IPS-NIHi11 (cell line): ENCODE measurements at regions not wholly inside any gene's neighbourhood (a gene's known extent, or its start where the extent isn't known, plus 50 kb on each side); places are given as distances from the start of the nearest gene placed in this dataset.
"Not testable (repeated sequence)": the region's sequence is repeated elsewhere in the genome, so short reads cannot be mapped to it uniquely, and the experiment has no call there.

Experiments
- DNase-seq: peaks from one replicate; pipeline ENCODE4 v3.0.0; 2012; ENCODE audit warnings: mixed read lengths, low spot score

- no peak for DNase-seq
Measured at GRCh38 chr18:42328931-42329330, 373.9 kb downstream of the PIK3C3 start.

DNA sequence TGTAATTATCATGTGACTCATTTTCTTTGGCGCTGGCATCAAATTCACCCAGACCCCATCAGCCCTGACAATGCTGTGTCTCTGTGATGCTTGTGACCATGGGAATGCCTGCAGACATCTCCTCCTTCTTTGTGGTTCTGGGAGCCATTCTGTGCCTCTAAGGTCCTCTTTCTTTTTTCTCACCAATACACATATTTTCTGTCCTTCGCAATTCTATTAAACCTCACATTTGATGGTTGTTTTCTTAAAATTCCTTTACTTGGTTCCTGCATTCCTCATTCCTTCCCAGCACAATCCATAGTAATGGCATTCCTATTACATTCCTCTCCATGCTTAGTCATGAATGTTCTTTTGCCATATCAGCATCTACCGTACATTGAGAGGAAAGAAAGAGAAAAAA, 375.3 kb downstream of the PIK3C3 start:
- DNase-seq, result no peak

- no peak for DNase-seq
Measured at GRCh38 chr18:42333558-42333957, 378.5 kb downstream of the PIK3C3 start.

DNA sequence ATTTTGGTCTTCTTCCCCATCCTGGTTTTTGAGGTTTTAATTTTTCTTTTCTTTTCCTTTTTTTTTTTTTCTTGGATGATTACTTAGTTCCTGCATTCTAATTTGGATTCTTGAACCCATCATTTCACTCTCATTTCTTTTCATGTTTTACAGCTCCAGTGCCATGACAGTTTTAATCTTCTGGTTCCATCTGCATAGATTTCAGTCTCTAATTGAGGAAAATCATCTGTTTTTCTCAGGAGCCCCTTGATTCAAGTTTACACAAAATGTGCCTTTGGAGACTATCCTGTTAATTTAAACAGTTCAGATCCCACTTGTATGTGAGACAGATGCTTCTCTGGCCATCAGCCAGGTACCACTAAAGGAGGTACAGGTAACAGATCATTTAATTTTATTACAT, 379.9 kb downstream of the PIK3C3 start:
- no peak for DNase-seq

- DNase-seq, result no peak
Measured at GRCh38 chr18:42336139-42336538, 381.1 kb downstream of the PIK3C3 start.

GRCh38 chr18:42337337-42337736, 382.3 kb downstream of the PIK3C3 start:
- DNase-seq, result not testable (repeated sequence)

DNA sequence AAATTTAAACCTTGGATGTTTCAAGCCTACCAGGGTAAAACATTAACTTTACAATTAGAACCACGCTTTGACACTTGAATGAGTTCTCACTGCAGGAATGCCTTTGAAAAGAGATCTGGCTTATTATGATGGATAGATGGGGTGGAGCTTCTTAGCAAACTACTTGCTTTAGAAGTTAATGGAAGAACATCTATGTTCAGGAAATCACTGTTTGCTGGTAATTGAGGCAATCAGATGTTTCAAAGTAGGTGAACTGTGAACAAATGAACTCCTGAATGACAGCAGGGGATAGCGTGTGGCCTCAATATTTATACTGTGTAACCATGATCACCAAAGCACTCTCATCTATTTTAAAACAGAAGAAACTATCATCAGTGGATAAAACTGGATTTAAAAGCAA, 383.6 kb downstream of the PIK3C3 start:
- DNase-seq, result peak; percentile 35

GRCh38 chr18:42339372-42339771, 384.3 kb downstream of the PIK3C3 start:
- DNase-seq, result no peak

GRCh38 chr18:42340423-42341009, 385.5 kb downstream of the PIK3C3 start:
- DNase-seq, result no peak

- DNase-seq, result no peak
Measured at GRCh38 chr18:42341423-42341822, 386.4 kb downstream of the PIK3C3 start.

GRCh38 chr18:42348722-42349121, 393.7 kb downstream of the PIK3C3 start:
- DNase-seq, result no peak

GRCh38 chr18:42351455-42351854, 396.4 kb downstream of the PIK3C3 start:
- DNase-seq, result peak; percentile 16

DNA sequence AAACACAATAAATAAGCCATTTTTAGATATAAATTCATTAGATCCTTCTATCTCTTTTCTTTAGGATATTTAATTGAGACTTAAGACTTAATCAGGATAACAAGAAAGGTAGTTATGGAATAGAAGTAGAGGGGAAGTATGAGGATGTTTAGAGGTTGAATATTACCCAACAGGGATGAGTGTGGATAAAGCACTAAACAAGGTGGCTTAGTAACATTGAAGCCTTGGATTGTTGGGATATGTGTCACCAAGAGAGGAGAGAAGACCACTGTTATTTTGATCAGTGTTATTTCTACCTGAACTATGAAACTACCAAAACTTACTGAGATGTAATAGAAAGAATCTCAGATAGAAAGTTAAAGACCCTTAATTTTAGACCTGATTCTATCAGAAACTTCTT, 405.7 kb downstream of the PIK3C3 start:
- no peak for DNase-seq

- DNase-seq, result no peak
Measured at GRCh38 chr18:42363446-42364441, 408.7 kb downstream of the PIK3C3 start.

DNA sequence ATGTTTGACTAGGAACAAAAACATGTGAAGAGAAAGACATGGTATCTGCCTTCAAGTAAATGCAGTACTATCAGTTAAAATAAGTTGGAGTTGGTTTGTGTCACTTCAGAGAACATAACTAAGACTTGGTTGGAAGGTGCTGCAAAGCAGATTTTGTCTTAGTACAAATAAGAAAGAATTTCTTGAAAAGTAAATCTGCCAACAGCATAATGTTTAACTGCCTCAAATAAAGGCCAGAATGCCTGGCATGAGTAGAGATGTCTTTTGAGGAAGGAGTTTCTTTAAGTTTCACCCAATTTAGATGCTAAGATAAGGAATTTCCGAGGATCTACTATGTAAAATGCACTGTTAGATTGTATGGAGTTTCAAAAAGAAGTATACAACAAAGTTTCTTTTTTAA, 409.7 kb downstream of the PIK3C3 start:
- no peak for DNase-seq

DNA sequence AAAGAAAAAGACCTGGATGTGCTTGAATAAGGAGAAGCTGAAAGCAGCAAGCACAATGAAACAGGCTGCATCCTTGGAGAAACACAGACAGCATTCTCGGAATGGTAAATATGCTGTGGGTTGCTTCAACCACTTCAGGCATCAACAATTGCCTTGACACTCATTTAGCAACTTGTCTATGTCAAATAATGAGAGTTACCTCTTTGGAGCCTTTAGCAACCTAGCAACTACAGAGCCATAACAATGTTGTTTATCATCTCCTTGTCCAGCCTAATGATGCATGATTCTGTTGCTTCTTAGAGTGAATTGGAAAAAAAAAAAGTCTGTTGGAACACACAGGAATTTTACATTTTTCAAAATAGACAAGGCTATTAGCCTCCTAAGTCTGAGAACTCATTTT, 410.6 kb downstream of the PIK3C3 start:
- no peak for DNase-seq

DNA sequence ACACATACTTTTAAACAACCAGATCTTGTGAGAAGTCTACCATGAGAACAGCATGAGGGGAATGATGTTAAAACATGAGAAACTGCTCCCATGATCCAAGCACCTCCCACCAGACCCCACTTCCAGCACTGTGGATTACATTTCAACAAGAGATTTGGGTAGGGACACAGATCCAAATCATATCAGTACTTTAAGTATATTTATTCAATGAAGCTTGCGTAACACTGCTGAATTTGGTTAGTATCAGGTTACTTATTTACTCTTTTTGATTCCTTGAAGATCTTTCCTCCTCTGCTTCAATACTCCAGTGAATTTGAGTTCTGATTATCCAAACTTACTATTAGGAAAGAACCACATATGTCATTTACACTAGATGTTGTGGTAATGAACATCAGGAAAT, 418.6 kb downstream of the PIK3C3 start:
- no peak for DNase-seq

GRCh38 chr18:42374961-42375360, 419.9 kb downstream of the PIK3C3 start:
- DNase-seq, result no peak

- not testable (repeated sequence) for DNase-seq
Measured at GRCh38 chr18:42378854-42379253, 423.8 kb downstream of the PIK3C3 start.

DNA sequence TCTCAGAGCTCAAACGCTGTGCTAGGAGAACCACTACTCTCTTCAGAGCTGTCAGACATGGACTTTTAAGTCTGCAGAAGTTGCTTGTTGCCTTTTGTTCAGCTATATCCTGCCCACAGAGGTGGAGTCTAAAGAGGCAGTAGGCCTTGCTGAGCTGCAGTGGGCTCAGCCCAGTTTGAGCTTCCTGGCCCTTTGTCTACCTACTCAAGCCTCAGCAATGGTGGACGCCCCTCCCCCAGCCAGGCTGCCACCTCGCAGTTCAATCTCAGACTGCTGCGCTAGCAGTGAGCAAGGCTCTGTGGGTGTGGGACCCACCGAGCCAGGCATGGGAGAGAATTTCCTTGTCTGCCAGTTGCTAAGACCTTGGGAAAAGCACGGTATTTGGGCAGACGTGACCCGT, 426.2 kb downstream of the PIK3C3 start:
- DNase-seq, result not testable (repeated sequence)

DNA sequence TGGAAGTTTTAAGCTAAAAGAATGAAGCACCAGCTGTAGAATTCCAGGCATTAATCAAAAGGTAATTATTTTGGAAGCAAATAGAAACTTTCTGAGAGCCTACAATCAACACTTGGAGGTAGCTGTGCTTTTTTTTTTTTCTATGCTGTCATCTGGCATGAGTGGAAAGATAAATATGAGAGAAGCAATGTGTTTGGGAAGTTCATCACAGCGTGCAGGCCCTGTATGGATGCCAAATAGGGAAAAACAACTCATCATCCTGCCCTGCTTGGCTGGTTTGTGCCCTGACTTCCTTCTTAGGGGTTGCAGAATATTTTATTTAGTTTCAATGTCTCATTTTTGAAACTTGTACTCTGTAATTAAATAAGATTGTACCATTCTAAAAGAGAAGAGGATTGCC, 437.4 kb downstream of the PIK3C3 start:
- DNase-seq, result no peak

DNA sequence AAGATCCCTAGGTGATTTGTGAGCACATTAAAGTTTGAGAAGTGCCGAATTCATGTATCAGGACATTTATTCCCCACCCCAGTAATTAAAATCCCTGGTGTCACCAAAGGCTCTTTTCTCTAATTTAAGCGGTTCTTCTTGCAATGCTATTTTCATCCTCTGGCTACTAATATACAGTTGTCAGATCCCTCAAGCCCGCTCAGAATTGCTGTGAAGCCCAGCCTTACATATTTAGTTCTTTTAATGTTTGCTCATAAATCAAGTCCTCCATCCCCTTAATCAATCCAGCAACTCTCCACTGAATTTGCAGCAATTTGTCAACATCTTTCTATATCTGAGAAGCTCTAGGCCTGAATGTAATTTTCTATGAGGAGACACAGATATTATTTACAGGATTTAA, 437.9 kb downstream of the PIK3C3 start:
- DNase-seq, result no peak

GRCh38 chr18:42394238-42394637, 439.2 kb downstream of the PIK3C3 start:
- no peak for DNase-seq
